NCI-H774 (cell line): ENCODE measurements at regions not wholly inside any gene's neighbourhood (a gene's known extent, or its start where the extent isn't known, plus 50 kb on each side); places are given as distances from the start of the nearest gene placed in this dataset.
"Not testable (repeated sequence)": the region's sequence is repeated elsewhere in the genome, so short reads cannot be mapped to it uniquely, and the experiment has no call there.

ENCODE experiments used
- DNase-seq: peaks from one replicate; lab custom pipeline; 2025; lab: John Stamatoyannopoulos, UW

DNA sequence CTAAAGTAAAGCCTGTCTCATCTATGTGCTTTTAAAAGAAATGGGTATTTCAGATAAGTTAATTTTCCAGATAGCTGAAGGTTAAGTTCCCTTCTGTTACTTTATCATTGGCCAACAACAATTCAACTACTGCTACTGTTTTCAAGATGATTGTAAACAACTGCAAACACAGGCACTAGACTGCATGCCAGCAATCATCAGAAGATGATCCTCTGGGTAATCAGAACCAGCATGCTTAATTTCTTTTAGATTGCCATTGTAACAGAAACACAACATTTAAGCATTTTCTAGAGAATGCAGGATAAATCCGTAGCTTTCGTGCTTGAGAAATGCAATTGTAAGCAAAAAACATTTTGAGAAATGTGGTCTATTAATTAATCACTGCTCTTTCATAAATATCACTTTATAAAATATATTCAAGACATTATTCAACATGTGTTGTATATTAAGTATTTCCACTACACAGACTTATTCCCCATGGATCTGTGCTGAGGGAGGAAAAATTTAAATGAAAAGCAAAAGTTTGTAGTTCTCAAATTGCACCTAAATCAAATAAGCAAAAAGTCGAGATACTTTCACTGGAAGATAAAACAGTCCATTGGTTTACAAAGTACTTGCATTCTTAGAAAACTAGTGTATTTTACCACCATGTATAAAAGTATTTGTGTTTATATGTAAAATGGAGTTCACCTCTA is 133.7 kb downstream of the ATL2 start:
- DNase-seq = no peak

DNA sequence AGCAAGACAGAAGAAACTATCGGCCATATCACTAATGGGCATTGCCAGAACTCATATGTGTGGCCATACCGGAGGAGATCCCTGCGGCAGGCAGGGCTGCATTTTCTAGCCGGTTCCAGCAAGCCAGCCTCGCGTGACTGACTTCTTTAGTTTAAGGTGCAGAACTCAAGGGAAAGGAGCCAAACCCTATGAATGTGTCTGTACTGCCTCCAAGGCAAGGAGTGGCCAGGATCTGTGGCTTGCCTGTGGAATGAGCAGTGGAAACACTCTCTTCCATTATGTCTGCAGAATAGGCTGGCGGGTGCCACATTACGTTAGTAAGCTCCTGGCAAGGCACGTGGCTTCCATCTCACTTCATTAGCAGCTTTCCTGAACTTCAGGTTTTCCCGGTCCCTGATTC is 137.6 kb downstream of the ATL2 start:
- no peak for DNase-seq

DNA sequence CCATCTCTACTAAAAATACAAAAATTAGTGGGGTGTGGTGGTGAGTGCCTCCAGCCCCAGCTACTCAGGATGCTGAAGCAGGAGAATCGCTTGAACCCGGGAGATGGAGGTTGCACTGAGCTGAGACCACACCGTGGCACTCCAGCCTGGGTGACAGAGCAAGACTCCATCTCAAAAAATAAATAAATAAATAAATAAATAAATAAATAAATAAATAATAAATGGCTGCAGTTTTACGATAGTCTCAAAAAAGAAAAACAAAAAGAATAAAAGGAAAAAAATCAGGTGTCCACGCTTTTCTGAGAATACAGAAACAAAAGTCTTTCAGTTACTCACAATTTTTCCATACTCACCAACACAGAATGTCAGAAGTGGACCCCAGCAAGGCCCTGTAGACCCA is 138.4 kb downstream of the ATL2 start:
- DNase-seq = not testable (repeated sequence)

DNA sequence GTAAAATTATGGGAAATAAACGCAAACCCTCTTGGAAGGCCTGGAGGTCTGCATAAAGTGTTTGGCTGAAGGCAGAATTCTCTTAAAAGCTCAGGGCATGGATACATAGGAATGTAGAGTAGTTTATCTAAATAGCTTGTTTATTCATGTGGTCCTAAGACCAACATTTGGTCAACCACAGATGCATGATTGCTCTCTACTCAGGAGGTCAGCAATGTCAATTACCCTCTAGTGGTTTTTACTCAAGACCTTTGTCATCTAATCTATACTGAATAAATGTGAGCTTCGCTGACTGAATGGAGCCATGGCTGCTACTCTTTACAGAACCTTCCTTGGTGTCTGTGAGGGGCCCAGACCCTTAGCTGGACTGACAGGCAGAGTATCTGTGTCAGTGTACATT is 139.8 kb downstream of the ATL2 start:
- no peak for DNase-seq

DNA sequence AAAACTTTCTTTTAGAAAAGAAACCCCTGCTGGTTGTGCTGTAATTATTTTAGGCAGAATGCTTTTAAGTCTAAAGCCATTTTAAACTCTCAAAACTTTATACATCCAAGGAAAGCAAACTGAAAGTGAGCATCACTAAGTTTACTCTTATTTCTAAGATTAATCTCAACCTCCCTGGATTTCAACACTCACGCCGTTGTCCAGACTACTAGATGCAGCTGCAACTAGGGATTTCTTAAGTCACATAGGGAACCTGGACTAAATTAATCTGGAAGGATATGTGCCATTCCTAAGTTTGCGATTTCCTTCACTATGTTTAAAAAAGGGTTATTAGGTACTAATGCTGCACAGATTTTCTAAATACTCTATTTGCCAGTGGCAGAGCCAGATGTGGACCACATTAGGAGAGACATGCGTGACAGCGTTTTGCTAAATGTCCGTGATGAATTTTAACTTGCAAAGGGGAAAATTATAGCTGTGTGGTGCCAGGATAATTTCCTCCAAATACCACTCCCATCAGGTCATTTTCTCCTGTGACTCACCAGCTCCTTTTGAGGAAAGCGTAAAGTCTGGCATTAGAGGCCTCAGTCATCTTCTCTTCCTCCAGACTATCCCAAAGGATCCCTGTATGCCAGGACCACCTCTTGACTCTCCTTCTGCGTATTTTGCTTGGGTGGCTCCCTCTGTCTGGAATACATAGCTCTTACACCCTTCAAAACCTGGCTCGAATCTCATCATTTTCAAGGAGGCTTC is 143.7 kb downstream of the ATL2 start:
- DNase-seq = no peak

DNA sequence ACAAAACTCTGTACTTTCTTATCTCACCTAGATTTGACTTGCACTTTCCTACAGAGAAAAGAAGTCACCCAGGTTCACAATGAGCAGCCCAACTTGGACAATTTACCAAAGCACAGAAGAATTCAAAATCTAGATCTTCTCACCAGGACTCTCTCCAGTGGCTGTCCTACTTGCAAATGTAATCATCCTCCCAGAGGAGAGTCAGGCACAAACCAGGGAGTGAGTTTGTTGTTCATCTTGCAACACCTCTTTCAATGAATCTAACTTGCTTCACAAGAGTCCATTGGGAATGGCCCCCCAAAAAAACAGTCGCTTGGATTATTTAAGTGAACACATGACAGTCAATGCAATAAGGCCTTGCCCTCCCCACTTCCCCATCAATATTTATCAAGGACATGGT is 144.6 kb downstream of the ATL2 start:
- DNase-seq = no peak

DNA sequence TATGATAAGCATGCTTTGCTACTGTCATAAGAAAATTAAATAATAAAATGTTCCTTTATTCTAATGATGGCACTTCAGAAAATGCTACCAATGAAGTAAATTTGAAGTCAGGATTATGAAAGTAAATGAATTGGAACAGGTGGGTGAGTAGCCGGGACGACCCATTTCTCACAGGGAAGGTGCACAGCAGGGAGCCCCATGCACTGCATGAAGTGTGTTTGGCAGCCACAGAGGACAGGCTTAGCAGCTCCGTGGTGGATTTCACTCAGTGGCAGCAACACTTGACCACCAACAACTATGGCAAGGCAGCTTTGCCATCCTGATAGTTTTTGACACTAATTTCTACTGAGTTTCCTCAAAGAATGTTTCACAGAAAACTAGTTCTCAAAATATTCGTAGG is 146.3 kb downstream of the ATL2 start:
- no peak for DNase-seq

DNA sequence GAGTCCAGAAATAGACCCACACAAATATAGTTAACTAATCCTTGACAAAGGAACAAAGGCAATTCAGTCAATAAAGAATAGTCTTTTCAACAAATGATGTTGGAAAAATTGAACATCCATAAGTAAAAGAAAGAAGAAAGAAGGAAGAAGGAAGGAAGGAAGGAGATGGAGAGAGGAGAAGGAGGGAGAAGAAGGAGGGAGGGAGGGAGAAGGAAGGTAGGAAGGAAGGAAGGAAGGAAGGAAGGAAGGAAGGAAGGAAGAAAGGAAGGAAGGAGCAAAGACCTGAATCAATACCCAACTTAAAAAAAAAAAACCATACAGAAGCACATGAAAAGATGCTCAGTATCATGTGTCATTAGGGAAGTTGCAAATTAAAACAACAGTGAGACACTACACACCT is 148.3 kb downstream of the ATL2 start:
- no peak for DNase-seq

DNA sequence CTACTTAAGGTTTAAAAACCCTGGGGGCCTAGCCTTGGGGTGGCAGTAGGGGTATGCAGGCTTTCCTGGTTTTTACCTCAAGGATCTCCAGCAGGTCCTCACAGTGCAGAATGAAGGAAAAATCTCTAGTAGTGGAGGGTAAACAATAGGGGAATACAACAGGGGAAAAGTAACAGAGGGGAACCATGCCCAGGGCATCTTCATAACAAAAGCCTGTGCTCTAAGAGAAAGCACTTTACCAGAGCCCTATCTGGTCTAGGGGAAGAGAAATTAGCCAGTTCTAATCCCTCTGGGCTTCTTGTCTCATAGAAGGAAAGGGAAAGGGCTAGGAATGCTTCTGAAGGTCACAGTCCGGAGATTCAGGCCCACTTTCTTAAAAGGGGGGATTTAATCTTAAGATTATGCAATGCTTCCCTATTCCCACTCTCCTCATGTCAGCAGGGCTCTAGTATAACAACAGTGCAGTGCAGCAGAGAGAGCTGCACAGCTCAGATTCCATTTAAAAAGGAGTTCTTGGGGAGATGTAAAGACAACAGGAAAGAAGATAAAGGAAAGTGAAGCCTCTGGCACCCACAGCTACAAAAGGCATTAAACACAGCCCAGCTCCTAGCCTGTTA is 149.0 kb upstream of the CYP1B1 start:
- no peak for DNase-seq

DNA sequence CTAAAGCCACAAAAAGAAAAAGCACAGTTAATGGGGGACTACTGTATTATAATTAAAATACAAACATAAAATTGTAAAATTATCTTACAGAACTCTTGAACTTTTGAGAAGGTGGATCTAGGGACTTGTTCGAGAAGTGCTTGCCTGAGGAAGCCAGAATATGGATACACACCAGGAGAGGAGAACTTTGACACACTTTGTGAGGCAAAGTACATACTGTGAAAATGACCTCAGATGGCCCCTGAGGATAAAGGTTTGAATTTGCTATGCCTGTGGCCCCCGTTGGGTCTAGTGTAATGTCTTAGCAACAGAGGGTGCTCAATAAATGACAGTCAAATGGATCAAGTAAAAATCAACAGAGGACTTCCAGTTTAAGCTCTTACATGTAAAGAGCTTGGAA is 148.2 kb upstream of the CYP1B1 start:
- DNase-seq = no peak

DNA sequence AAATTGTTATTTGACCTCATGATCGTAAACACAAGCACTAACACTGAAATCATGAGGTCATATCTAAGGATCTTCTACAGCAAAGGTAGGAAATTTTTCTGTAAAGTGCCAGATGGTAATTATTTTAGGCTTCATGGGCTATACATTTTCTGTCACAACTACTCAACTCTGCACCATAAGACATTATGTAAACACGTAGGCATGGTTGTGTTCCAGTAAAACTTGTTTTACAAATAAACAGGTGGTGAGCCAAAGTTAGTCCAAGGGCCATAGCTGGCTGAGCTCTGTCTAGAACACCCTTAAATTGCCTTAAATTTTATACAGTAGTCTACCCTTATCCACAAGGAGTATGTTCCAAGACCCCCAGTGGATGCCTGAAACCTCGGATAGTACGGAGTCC is 147.3 kb upstream of the CYP1B1 start:
- DNase-seq = no peak

DNA sequence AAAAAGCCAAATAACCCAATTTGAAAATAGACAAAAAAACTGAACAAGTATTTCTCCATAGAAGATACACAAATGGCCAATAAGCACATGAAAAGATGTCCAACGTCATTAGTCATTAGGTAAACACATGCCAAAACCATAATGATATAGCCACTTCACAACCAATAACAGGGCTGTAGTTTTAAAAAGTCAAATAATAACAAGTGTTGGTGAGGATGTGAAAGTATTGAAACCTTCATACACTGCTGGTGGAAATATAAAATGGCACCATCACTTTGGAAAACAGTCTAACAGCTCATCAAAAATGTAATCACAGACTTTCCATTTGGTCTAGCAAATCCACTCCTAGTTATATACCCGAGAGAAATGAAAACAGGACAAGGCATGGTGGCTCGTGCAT is 144.2 kb upstream of the CYP1B1 start:
- no peak for DNase-seq

DNA sequence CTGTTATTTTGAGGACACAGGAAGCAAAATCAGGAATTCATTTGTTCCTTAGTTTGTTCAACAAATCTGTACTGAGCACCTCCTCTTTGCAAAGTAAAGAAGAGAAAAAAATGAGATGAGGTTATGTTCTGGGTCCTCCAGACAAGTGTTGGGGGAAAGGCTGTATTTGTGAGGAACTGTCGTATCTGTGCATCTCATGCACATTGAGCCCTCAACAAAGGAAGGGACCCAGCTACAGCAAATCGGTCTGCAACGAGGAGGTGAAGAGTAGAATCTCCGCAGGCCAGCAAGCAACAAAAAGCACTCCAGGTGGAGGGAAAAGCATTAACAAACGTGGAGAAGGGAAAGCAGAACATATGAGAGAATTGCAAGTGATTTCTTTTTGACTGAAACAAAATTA is 143.0 kb upstream of the CYP1B1 start:
- DNase-seq = no peak

DNA sequence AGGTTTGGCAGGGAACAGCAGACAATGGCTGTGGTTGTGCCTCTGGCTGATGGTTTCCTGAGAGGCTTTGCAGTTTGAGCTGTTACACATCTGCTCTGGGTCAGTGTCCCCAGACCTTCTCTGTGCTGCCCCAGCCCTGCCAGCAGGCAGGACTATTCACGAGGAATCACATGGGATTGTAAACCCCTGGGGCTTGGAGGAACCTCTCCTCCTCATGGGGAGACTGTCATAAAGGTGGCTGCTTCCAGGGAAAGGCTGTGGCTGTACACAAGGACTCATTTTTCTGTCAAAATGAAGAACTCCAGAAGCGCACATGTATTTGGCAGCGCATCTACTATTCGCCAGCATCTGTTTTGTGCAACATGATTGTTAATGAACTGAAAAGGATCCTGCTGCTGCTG is 142.6 kb upstream of the CYP1B1 start:
- DNase-seq = no peak

DNA sequence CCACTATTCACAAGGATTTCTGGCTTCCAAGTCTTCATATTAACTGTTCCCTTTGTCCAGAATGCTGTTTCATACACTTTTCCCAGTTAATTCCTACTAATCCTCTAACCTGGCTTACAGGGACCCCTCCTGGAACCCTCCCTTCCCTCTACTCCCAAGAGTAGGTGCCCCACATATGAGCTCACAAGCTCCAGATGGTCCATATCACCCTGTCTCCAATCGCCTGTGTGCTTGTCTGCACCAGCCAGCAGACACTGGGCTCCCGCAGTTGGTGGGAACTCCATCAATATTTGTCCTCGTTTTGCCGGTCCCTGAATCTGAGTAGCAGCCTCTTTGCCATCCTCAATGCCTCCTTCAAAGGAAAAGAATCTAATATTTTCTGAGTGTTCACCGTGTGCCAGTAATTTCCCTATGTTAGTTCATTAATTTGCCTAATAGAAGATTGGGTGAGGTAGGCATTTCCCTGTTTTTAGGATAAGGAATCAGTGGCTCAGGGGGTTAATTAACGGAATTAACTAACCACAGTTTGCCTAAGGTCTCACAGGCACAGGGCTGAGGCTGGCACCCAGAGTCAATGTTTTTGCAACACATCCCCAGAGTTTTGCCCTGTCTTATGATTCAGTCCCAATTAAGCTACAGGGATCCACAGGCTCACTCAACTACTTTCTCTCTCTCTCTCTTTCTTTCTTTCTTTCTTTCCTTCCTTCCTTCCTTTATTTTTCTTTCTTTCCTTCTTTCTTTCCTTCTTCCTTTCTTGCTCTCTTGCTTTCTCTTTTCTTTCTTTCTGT is 141.6 kb upstream of the CYP1B1 start:
- DNase-seq = no peak

DNA sequence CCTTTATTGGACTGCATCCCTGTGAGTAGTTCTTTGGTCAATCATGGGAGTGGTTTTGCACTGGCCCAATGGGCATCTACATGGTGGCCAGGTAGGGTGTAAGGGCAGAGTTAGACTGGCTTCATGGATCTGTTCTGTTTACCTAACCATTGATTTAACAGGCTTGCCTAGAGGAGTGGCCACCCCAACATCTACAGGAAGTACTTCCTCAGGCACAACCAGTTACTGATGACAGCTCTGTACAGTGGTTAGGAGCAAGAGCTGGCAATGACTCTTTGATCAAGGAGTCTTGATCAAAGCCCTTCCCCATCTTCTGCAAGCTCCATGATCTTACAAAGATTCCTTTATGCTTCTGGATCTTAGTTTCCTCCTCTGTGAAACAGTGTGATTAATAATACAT is 140.9 kb upstream of the CYP1B1 start:
- no peak for DNase-seq

DNA sequence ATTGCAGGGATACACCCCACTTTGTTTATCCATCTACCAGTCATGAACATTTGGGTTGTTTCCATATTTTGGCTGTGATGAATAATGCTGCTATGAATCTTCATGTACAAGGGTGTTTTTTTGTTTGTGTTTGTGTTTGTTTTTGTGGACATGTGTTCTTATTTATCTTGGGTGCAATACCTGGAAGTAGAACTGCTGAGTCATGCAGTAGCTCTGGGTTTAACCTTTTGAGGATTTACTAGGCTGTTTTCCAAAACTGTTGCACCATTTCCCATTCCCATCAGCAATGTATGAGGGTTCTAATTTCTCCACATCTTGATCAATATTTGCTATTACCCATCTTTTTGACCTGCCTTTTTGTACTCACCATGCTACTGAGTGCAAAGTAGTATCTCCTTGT is 140.0 kb upstream of the CYP1B1 start:
- no peak for DNase-seq

DNA sequence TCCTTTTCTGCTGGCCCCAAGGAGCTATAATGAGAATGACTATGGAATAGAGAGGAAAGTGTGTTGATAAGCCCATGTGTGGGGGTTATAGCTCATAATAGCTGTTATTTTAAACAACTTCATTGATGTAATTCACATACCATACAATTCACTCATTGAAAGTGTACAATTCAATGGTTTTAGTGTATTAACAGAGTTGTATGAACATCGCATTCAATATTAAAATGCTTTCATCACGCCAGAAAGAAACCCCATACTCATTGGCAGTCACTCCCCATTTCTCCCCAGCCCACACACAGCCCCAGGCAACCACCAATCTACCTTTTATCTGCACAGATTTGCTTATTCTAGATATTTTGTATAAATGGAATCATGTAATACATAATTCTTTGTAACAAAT is 139.6 kb upstream of the CYP1B1 start:
- DNase-seq = no peak

DNA sequence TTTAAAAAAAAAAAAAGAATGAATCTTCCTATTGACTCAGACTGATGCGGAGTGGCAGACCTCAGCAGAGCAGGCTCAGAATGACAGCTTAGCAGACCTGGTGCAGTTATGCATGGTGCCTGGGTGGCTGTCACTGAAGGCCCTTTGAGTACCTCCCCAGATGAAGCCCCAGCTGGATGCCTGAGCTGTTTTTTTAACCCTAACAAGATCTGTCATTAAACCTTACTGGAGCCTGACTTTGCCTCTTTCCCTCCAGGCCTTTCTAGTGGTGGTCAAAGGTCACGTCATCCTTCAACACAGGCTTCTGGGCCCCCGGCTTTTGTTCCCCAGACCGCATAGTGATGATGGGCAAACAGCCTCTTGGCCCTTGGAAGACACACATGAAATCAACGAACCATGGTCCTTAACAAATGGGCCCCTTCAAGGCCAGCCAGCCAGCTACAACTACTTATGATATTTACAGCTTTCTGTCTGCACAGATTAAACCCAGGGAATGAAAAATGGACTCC is 138.3 kb upstream of the CYP1B1 start:
- no peak for DNase-seq

DNA sequence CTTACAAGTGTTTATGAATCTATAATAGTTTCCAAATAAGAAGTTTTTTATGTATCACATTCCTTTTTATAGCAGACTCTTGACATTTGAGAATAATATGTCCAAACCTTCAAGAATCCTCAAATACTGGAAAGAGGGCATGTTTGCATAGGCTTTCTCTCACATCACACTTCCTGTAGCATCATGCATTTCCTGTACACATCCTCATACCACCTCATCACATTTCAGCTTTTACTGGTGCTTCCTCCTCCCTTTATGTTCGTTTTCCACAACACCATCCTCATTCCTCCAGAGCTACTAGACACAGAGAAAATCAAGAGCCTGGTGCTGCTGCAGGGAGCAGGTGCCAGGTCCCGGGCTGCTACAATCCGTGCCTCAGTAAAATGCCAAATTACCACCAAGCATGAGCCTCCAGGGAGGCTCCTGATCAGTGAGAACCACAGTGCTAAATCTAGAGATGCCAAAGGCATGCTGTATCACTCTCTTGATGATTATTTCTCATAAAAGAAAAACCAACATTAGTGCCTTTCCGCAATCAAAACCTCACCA is 137.7 kb upstream of the CYP1B1 start:
- DNase-seq = no peak

DNA sequence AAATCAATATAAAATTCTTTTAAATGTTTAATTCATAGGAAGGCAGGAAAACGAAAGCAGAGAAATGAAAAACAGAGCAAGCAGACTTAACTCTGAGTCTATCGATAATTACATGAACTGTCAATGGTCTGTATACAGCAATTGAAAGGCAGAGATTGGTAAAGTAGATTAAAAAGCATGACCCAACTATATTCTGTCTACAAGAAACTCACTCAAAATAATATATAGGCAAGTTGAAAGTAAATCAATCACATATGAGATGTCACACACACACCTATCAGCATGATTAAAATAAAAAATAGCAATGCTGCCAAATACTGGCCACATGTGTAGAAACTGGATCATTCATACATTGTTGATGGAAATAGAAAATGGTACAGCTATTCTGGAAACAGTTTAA is 136.4 kb upstream of the CYP1B1 start:
- DNase-seq = no peak

DNA sequence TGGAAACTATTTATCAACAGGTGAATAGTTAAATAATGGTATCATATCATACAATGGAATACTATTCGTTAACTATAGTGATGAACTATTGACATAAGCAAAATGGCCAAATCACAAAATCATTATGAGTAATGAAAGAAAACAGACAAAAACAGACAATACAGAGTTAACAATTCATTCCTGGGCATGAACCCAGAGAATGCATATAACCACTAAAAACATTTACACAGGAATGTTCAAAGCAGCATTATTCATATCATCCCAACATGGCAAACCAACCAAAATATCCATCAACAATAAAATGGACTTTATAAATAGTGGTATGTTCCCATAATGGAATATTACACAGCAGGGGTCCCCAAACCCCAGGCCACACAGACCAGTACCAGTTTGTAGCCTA is 131.2 kb upstream of the CYP1B1 start:
- no peak for DNase-seq
